A673 (cell line): ENCODE measurements at regions not wholly inside any gene's neighbourhood (a gene's known extent, or its start where the extent isn't known, plus 50 kb on each side); places are given as distances from the start of the nearest gene placed in this dataset.

ENCODE experiments used
- EZH2 ChIP-seq: fragments of 200-600 bp; sonication (generic); IDR thresholded peaks from 2 replicates; pipeline ENCODE4 v1.6.1; 2017; ENCODE audit warnings: borderline replicate concordance, low read depth, mild to moderate bottlenecking, mixed read lengths, antibody characterized with exemption, low read length; ENCODE audit not compliant: poor library complexity, severe bottlenecking
- TF ChIP-seq, protein P1 (sequence below): fragments of 300-800, 200-600 bp; sonication (generic); conservative IDR thresholded peaks from 2 replicates; pipeline ENCODE4 v1.5.1; 2017; ENCODE audit warnings: low read depth, mild to moderate bottlenecking, antibody characterized with exemption, low read length, moderate library complexity, mixed read lengths

- TF ChIP-seq, protein P1, sequence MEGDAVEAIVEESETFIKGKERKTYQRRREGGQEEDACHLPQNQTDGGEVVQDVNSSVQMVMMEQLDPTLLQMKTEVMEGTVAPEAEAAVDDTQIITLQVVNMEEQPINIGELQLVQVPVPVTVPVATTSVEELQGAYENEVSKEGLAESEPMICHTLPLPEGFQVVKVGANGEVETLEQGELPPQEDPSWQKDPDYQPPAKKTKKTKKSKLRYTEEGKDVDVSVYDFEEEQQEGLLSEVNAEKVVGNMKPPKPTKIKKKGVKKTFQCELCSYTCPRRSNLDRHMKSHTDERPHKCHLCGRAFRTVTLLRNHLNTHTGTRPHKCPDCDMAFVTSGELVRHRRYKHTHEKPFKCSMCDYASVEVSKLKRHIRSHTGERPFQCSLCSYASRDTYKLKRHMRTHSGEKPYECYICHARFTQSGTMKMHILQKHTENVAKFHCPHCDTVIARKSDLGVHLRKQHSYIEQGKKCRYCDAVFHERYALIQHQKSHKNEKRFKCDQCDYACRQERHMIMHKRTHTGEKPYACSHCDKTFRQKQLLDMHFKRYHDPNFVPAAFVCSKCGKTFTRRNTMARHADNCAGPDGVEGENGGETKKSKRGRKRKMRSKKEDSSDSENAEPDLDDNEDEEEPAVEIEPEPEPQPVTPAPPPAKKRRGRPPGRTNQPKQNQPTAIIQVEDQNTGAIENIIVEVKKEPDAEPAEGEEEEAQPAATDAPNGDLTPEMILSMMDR = no peak
- TF ChIP-seq EZH2 = no peak
These were observed 913.4 kb upstream of the RAG2 start for GRCh38 chr11:37511425-37511933.
